ENCODE measurements at regions not wholly inside any gene's neighbourhood (a gene's known extent, or its start where the extent isn't known, plus 50 kb on each side); places are given as distances from the start of the nearest gene placed in this dataset.

DNA sequence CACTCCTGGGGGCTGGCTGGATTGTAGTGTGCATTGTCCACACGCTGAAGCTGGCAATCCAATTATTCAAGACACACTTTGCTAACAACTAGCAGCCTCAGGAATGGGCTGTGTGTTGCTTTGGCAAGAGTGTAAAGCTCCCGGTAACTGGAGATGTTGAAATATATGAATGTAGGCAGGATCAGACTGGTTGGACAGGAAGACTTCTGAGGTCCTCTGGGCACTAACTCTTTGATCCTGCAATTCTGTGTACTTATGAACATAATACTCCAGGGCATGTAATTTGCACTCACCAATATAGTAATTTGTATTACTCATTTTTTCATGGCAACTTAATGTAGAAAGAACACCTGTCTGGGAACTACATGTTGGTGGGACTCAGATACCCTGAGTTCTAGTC is 106.7 kb upstream of the SLC28A3 start:
- no peak for DNase-seq (ENCODE audit: insufficient read length, low spot score)
- FAIRE-seq = no peak

DNA sequence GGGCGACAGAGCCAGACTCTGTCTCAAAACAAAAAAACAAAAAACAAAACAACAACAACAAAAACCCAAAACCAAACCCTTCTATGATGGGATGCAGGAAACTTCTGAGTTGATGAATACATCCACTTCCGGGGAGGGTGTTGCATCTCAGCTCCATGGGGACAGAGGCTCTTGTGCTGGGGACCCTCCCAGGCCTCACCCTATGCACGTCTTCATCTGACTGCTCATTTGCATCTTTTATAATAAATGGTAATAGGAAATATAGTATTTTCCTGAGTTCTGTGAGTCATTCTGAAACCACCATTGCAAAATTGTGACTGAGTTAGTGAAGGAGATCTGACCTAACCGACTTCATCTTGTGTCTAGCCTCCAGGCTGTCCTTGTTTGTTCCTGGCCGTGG is 109.5 kb upstream of the SLC28A3 start:
- DNase-seq (ENCODE audit: insufficient read length, low spot score) (no peak), FAIRE-seq (no peak)

DNA sequence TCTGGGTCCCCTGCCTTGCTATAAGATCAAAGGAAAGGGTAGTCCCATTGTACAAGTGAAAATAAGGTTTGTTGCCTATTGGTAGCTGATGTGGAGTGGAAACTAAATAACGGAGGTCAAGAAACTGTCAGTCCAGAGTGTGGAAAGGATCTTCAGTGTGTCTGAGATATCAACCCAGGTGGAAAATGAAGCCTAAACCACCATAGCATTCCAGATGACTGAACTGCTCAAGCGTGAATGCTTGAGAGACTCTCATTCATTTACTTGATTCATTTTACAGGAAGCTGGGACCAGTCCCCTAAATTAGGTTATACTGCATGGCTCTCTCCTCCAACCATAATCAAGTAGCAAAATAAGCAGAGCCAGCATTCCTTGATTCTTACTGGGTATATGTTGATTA is 116.0 kb upstream of the SLC28A3 start:
- FAIRE-seq = no peak
- DNase-seq (ENCODE audit: insufficient read length, low spot score) = no peak

DNA sequence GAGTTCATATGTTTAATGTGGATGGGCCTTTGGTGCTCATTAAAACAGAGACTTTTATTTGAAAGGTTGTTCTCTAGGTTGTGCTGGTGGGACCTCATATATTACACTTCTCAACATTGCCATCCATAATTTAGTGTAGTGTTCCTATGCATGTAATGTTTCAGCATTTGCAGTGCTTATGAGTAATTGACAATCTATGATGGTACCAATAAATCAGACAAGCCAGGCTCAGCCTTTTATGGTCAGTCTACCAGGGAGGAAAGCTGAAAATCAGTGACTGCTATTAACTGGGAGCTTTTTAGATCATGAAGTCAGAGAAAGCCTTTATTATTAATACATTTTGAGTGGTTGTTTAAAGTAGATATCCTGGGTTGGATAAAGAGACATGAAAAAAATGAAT is 120.1 kb upstream of the SLC28A3 start:
- FAIRE-seq = no peak
- DNase-seq (ENCODE audit: insufficient read length, low spot score) = no peak

DNA sequence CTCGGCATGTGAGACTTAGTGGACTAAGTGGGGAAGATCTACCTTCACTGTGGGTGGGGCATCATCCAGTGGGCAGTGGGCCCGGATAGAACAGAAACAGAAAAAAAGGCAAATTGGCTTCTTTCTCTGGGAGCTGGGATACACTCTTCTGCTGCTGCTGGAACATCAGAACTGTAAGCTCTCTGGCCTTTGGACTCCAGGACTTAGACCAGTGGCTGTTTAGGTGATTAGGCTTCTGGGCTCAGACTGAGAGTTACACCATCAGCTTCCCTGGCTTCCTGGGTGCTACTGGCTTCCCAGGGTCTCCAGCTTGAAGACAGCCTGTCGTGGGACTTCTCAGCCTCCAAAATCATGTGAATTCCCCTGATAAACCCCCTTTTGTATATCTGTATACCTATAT is 122.7 kb upstream of the SLC28A3 start:
- FAIRE-seq = no peak
- no peak for DNase-seq (ENCODE audit: insufficient read length, low spot score)

DNA sequence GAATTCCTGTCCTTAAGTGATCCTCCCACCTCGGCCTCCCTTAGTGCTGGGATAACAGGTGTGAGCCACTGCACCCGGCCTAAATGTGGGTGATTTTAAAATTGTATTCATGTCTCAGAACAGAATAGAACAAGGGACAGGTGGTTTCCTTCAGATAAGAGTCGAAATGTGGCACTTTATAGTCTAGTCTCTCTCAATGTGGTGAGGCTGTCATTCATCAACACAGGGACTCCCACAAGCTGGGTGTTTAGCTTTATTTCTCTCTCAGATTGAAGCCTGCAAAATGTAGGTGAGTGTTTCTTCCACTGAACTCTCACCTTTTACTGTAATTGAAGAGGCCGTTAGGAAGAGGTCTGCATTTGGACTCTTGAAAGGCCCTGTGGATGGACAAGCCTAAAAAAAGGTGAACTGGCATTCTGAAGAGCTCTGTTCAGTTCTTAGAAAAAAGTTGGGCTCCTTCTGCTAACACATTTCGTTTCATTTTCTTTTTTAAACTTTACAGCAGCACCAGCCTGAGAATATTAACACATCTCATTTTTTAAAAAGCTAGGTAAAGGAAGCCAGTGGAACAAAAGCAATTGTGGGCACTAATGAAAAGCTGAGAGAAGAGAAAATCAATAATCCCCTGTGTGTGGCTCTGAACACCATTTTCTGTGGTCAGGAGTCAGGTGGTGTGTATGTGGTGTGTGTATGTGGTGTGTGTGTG is 126.2 kb upstream of the SLC28A3 start:
- no peak for FAIRE-seq
- no peak for DNase-seq (ENCODE audit: insufficient read length, low spot score)

DNA sequence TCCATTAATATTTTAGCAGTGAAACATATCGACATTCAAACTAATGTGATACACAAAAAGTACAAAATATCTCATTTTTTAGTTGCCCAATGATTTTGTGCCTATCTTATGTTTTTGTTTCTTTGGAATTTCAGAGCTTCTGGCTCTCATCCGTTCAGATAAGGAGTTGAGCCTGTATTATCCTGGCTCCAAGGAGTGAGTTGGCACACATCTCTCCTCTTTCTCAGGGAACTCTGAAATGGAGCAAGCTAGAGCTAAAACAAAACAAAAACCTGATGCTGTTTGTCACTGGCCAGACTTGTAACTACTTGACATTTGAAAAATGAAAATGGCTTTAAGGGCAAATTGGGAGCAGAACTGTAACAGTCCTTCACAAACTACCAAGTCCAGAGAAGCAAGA is 131.3 kb upstream of the SLC28A3 start:
- FAIRE-seq (no peak), DNase-seq (ENCODE audit: insufficient read length, low spot score) (no peak)

DNA sequence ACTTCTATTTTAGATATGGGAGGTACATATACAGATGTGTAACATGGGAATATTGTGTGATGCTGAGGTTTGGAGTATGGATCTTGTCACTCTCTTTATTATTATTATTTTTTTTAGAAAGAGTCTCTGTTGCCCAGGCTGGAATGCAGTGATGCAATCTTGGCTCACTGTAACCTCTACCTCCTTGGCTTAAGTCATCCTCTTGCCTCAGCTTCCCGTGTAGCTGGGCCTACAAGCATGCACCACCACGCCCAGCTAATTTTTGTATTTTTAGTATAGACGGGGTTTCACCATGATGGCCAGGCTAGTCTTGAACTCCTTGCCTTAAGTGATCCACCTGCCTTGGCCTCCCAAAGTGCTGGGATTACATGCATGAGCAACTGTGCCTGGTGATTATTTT is 138.4 kb upstream of the SLC28A3 start:
- DNase-seq (ENCODE audit: insufficient read length, low spot score) = no peak
- FAIRE-seq = no peak

DNA sequence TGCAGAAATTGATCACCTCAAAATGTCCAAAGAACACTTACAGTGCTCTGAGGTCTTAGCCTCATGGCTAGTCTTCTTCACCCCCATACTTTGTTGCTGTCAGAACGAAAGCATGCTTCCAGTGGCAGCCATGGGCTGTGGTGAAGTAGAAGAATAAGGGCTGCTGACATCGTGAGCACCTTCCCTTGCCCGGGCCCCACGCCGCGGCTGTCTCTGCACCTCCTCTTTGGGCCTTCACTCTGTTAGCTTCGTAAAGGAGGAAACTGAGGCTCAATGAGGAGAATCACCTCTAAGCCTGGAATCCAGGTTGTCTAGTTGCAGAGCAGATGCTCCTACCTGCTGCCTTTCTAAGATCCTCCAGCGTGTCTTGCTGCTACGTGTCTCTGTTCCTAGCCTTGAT is 139.5 kb upstream of the SLC28A3 start:
- no peak for FAIRE-seq
- no peak for DNase-seq (ENCODE audit: insufficient read length, low spot score)

DNA sequence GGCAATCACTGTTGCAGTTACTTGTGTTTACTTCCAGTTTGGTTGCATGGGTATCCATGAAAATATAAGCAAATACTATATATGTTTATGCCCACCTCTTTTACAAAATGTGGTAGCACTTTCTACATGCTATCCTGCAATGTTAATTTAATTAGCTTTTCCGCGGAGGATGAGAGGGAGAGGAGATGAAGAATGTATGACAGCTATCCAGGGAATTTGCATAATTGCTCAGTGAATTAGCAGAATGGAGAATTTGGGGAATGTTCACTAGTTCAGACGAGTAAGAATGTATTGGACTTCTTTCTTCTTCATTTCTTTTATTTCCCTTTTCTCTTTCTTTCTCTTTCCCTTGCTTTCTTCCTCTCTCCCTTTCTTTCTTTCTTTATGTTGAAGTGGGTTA is 140.7 kb upstream of the SLC28A3 start:
- FAIRE-seq (no peak), DNase-seq (ENCODE audit: insufficient read length, low spot score) (no peak)

DNA sequence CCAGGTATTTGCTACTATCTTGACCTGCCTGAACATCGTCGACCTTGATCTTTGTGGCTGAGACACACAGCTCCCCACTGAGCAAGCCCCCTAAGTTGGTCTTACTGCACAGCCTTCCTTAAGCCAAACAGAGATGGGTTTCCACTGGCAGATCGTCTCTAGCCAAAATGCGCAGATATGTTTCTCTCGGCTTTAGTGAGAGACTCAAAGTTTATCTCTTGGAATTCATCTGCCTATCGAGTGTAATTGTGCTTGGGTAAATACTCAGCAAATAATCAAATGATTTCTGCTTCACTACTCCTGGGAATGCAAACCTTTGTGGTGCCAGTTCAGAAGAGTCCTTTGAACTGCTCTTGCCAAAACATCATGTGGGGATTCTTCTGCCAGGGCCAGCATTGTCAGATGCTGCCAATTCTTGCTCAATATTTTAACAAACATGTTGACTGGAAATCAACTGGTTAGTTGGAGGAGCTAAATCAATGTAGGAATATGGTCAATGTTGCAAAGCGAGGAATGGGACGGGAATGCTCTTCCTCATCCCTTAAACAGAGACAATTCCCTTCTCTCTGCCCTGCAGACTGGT is 141.2 kb upstream of the SLC28A3 start:
- DNase-seq (ENCODE audit: insufficient read length, low spot score) (no peak), FAIRE-seq (no peak)

DNA sequence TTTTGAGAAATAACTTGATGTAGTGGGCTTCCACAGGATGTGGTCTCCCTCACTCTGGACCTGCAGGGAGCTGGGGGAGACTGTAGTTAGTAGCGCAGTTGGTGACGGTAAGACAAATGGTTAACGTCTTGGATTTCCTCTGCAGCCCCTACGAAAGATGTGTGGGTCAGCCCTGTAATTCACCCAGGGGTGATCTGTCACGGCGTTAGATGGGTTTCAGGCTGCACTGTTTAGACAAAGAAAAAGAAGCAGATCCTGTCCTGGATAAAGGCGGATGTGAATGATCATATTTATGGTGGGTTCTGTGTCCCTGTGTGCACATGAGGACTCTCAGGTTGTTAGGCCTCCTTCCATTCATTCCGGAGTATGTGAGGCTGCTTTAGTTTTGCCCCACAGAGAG is 142.0 kb upstream of the SLC28A3 start:
- FAIRE-seq (no peak), DNase-seq (ENCODE audit: insufficient read length, low spot score) (no peak)

DNA sequence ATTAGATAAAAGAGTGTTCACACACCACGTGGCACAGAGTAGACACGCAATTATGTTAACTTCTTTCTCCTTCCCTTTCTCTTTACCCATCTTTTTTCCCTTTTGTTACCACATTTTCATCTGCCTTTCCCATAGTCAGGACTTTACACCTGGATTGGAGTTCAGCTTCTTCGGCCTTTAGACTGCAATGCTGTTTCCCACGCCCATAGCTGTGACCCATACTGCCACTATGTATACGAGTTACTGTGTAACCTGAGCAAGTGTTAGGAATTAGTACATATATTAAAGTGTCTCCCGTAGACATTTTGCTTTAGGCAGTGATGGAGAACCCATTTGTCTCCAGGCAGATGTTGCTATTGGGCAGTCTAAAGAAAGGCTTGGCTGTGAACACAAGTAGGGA is 143.6 kb upstream of the SLC28A3 start:
- no peak for DNase-seq (ENCODE audit: insufficient read length, low spot score)
- FAIRE-seq = no peak

DNA sequence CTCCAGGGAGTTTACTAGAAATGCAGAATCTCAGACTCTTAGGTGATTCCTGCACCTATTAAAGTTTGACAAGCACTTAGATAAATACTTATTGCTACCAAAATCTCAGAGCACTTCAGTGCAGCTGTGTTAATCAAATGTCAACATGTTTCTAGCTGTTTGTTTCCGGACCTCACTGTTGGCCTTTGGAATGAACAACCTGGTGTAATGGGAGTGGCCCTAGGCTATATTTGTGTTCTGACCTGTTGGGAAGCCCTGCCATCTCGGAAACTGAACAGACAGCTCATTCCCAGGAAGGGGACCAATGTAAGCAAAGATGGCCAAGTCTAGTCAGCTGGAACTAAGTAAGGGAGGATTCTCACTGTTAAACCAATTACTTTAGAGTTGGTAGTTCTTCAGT is 145.0 kb upstream of the SLC28A3 start:
- no peak for DNase-seq (ENCODE audit: insufficient read length, low spot score)
- no peak for FAIRE-seq

DNA sequence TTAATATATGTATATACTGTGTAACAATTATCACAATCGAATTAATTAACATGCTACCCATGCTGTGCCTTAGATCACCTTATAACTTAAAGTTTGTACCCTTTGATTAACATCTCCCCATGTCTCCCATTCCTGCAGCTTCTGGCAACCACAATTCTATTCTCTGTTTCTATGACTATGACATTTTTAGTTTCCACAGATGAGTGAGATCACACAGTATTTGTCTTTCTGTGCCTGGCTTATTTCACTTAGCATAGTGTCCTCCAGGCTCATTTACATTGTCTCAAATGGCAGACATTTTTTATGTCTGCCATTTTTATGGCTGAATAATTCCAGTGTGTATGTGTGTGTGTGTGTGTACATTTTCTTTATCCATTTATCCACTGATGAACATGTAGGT is 146.1 kb upstream of the SLC28A3 start:
- DNase-seq (ENCODE audit: insufficient read length, low spot score) (no peak), FAIRE-seq (no peak)

DNA sequence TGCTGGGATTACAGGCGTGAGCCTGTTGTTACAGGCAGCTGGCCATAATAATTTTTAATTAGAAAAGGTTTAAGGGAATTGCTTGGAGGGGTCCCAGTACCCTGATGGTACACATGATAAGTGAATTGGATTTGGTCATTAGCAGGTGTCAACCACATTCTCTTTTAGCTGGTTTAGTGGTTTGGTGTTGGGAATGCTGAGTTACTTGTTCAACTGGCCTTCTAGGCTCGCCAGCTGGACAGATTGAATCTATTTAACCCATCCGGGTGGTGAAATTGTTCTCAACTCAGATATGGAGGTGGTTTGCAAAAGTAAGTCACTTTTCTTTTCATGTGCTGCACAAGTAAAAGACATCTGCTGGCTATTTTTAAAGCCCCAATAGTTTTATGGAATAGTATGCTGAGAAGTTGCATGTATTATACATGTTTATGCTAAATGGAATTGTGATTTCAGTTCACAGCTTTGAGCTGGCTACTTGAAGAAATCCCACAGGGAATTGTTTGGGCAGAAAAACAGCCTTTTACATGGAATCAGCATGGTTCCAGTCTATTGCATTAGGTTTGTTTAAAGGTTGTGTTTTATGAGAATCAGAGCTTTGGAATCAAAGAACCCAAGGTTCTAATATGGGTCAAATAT is 149.8 kb upstream of the SLC28A3 start:
- DNase-seq (ENCODE audit: insufficient read length, low spot score) = no peak
- no peak for FAIRE-seq

DNA sequence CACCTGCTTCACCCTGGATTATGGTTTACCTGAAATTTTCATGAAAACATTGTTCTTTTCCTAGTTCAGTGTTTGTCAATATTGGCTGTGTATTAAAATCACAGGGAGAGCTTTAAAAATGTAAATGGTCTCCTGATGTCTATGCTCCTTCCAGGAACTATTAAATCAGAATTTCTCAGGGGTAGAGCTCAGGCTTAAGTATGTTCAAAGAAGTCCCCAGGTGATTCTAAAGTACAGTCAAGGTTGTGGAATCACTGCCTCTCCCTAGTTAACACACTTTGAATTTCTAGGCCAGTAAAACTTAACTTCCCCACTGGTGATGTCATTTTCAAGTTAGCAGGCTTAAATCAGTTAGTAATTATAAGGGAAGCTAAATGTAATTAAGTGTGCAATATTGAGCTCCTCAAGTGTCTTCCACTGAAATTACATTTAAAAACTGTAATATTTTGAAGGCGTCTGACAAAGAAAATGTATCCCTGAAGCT is 150.3 kb upstream of the SLC28A3 start:
- FAIRE-seq (no peak), DNase-seq (ENCODE audit: insufficient read length, low spot score) (no peak)

DNA sequence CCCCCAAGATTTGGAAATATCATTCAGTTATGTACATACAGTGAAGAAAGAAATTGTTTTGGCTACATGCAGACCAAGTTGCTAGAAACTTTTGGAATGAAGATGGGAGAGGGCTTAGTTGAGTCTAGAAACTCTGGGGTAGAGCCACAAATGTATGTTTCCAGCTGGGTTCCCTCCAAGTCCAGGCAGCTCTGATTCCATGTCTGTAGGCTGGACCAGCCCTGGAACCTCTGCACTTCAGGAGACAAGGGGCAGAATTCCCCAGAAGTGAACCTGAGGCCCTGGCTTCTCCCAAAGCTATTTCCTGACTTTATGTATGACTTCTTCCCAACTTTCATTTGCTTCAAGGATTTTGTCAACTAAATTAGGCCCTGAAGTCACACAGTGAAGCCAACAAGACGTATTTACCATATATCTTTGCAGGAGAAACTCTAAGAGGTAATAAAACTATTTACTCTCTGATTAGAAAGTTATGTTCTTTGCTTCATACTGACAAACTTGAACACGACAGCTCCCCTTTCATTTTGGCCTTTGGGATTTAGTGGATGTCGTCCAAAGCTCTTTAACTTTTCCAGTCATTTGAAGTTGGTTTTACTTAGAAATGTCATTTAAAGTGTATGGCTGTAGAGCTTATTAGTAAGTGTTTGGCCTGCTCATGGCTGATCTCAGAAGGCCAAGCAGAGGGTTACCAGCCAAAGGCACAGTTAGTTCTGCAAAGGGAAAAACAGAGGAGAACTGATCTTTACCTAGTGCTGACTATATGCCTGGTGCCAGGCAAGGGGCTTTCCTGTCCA is 152.0 kb upstream of the SLC28A3 start:
- FAIRE-seq (no peak), DNase-seq (ENCODE audit: insufficient read length, low spot score) (no peak)

DNA sequence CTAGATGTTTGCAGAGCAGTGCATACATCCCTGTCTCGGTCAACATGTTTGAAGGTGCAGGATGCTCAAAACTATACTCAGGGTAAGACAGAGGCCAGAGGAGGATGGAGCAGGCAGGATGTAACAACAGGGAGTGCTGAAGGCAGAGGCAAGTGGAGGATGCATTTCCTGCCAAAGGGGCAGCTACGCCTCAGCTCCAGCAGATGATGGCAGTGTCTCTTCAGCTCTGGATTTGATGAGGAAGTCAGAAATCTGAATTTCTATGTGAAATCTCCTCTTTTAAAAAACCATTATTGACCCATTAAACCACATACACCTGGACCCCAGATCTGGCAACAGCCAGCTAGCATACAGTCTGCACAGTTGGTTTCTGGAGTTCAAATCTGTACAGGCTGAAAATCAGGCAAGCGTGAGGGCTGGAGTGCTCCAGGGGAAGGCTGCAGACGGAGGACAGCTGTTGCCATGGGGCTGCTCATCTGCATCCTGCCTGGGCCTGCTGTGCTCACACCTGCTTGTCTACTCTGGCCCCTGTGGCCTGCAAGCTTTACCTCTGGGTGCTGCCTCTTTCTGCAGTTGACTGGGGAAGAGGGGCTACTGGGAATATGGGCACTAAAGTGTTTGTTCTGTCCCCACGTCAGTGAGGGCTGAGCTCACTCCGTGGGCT is 152.9 kb upstream of the SLC28A3 start:
- FAIRE-seq (no peak), DNase-seq (ENCODE audit: insufficient read length, low spot score) (no peak)

DNA sequence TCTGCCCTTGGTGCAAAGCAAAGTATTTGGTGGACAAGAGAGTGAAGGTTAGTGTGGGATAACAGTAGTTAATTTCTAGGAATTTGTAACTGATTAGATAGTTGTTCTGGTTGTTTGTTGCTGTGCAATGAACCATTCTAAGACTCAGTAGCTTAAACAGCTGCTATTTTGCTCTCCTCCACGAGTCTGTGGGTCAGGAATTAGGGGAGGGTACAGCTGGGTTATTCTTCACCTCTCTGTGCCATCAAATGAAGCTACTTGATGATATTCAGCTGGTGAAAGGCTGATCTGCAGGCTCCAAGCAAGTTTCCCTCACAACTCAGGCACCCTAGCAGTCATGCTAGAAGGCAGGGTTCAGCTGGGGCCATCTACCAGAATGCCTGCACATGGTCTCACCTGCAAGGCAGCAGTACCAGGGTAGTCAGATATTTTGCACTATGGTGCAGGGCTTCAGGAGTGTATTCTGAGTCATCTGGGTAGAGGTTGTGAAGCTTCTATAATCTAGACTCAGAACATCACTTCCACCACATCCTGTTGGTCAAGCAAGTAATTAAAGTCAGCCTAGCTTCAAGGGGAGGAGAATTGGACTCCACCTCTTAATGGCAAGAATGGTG is 159.5 kb upstream of the SLC28A3 start:
- DNase-seq (ENCODE audit: insufficient read length, low spot score) (peak; percentile 7), FAIRE-seq (no peak)

DNA sequence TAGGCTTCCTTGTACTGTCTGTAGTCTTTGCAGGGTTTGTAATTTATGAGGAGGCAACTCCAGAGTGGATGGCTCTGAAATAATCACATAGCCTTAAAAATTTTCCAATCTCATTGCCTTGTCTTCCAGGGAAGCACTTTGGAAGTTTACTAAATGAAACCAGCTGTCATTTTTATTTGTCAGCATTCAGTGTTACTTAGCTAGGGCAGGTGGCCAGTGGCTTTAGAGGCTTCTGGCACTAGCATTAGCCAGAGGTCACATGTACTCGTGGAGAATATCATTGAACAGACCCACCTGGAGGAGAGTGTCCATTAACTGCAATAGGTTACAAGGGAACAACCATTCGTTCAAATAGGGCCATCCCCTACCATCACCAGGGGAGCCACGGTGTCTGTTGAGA is 160.3 kb upstream of the SLC28A3 start:
- DNase-seq (ENCODE audit: insufficient read length, low spot score) (no peak), FAIRE-seq (no peak)

Measured in GM19239 (cell line).